H9 (cell line): ENCODE measurements at regions not wholly inside any gene's neighbourhood (a gene's known extent, or its start where the extent isn't known, plus 50 kb on each side); places are given as distances from the start of the nearest gene placed in this dataset.

Experiments
- DNase-seq: peaks from one replicate; pipeline ENCODE4 v3.0.0-alpha.2; 2017
- H2AFZ ChIP-seq: one replicate; pipeline ENCODE4 v1.6.1; 2013; ENCODE audit warnings: mild to moderate bottlenecking, low read length, control low read depth, moderate library complexity
- H2AK5ac ChIP-seq: 2 replicates; pipeline ENCODE4 v1.6.1; 2013; ENCODE audit warnings: low read length, control low read depth, mixed read lengths; ENCODE audit not compliant: insufficient read length
- H2BK120ac ChIP-seq: one replicate; pipeline ENCODE4 v1.6.1; 2013; ENCODE audit warnings: low read depth, mild to moderate bottlenecking, low read length, control low read depth, inconsistent platforms; ENCODE audit not compliant: poor library complexity, severe bottlenecking
- H2BK12ac ChIP-seq: 2 replicates; pipeline ENCODE4 v1.6.1; 2013; ENCODE audit warnings: low read length, control low read depth, mixed read lengths, low read depth; ENCODE audit not compliant: insufficient read length
- H2BK15ac ChIP-seq: 2 replicates; pipeline ENCODE4 v1.6.1; 2013; ENCODE audit warnings: low read depth, low read length, control low read depth
- H2BK20ac ChIP-seq: one replicate; pipeline ENCODE4 v1.6.1; 2013; ENCODE audit warnings: low read depth, mild to moderate bottlenecking, low read length, control low read depth, inconsistent platforms; ENCODE audit not compliant: poor library complexity, severe bottlenecking
- H2BK5ac ChIP-seq: 2 replicates; pipeline ENCODE4 v1.6.1; 2013; ENCODE audit warnings: low read length, control low read depth, mixed read lengths; ENCODE audit not compliant: insufficient read length
- H3K14ac ChIP-seq: 2 replicates; pipeline ENCODE4 v1.6.1; 2013; ENCODE audit warnings: low read length, control low read depth; ENCODE audit not compliant: insufficient read depth
- H3K18ac ChIP-seq: 2 replicates; pipeline ENCODE4 v1.6.1; 2013; ENCODE audit warnings: low read depth, mild to moderate bottlenecking, mixed read lengths, low read length, control low read depth; ENCODE audit not compliant: insufficient read length
- H3K23ac ChIP-seq: 2 replicates; pipeline ENCODE4 v1.6.1; 2013; ENCODE audit warnings: low read length, control low read depth, mixed read lengths, low read depth; ENCODE audit not compliant: insufficient read length
- H3K23me2 ChIP-seq: 2 replicates; pipeline ENCODE4 v1.6.1; 2013; ENCODE audit warnings: low read depth, mild to moderate bottlenecking, mixed read lengths, low read length, control low read depth; ENCODE audit not compliant: insufficient read length, poor library complexity, severe bottlenecking
- H3K27ac ChIP-seq: 2 replicates; pipeline ENCODE4 v1.5.1; 2013; ENCODE audit warnings: low read length, control low read depth, mixed read lengths, low read depth; ENCODE audit not compliant: insufficient read length
- H3K27me3 ChIP-seq: 2 replicates; pipeline ENCODE4 v1.6.1; 2013; ENCODE audit warnings: low read length, control low read depth, inconsistent platforms; ENCODE audit not compliant: insufficient read depth
- H3K4ac ChIP-seq: 2 replicates; pipeline ENCODE4 v1.6.1; 2013; ENCODE audit warnings: low read depth, mild to moderate bottlenecking, control low read depth, inconsistent platforms, low read length, moderate library complexity
- H3K4me1 ChIP-seq: 2 replicates; pipeline ENCODE4 v1.6.1; 2013; ENCODE audit warnings: low read length, control low read depth, inconsistent platforms; ENCODE audit not compliant: insufficient read depth
- H3K4me2 ChIP-seq: 2 replicates; pipeline ENCODE4 v1.6.1; 2013; ENCODE audit warnings: low read length, control low read depth, mixed read lengths; ENCODE audit not compliant: insufficient read length, insufficient read depth
- H3K56ac ChIP-seq: 2 replicates; pipeline ENCODE4 v1.6.1; 2013; ENCODE audit warnings: low read depth, mild to moderate bottlenecking, mixed read lengths, low read length, control low read depth; ENCODE audit not compliant: insufficient read length
- H3K79me1 ChIP-seq: 2 replicates; pipeline ENCODE4 v1.6.1; 2013; ENCODE audit warnings: low read depth, mild to moderate bottlenecking, moderate library complexity, low read length, control low read depth, inconsistent platforms; ENCODE audit not compliant: insufficient read depth, poor library complexity, severe bottlenecking
- H3K79me2 ChIP-seq: 2 replicates; pipeline ENCODE4 v1.6.1; 2013; ENCODE audit warnings: low read length, control low read depth, inconsistent platforms; ENCODE audit not compliant: insufficient read depth
- H3K9ac ChIP-seq: 2 replicates; pipeline ENCODE4 v1.6.1; 2013; ENCODE audit warnings: low read length, control low read depth, mixed read lengths; ENCODE audit not compliant: insufficient read length; ENCODE audit errors: extremely low read depth
- H3K9me3 ChIP-seq: one replicate; pipeline ENCODE4 v1.6.1; 2013; ENCODE audit warnings: low read depth, low read length, inconsistent platforms; ENCODE audit not compliant: control insufficient read depth
- H3T11ph ChIP-seq: one replicate; pipeline ENCODE4 v1.6.1; 2013; ENCODE audit warnings: mild to moderate bottlenecking, low read length, control low read depth, inconsistent platforms
- H4K20me1 ChIP-seq: one replicate; pipeline ENCODE4 v1.6.1; 2013; ENCODE audit not compliant: control insufficient read depth, insufficient read length, insufficient read depth
- H4K5ac ChIP-seq: 2 replicates; pipeline ENCODE4 v1.6.1; 2013; ENCODE audit warnings: low read depth, mild to moderate bottlenecking, mixed read lengths, low read length, control low read depth; ENCODE audit not compliant: insufficient read length
- H4K8ac ChIP-seq: replicated peaks from 2 replicates; pipeline ENCODE4 v1.6.1; 2013; ENCODE audit warnings: low read length, control low read depth, mixed read lengths, low read depth; ENCODE audit not compliant: insufficient read length
- H4K91ac ChIP-seq: 2 replicates; pipeline ENCODE4 v1.6.1; 2013; ENCODE audit warnings: low read depth, mild to moderate bottlenecking, moderate library complexity, mixed read lengths, low read length, control low read depth; ENCODE audit not compliant: insufficient read length
- H3K27ac Mint-ChIP-seq, 3 experiments: 2 replicates in 2 of 3; 3 replicates in 1 of 3; pipeline ENCODE4 v1.8.0; 2020 to 2021; ENCODE audit warnings: mixed read lengths in 3 of 3, mild to moderate bottlenecking in 1 of 3, moderate library complexity in 1 of 3
- H3K27me3 Mint-ChIP-seq: 2 replicates; pipeline ENCODE4 v1.8.0; 2021; ENCODE audit warnings: low read depth, mild to moderate bottlenecking, moderate library complexity, mixed read lengths
- H3K36me3 Mint-ChIP-seq, 3 experiments: 2 replicates in 2 of 3; 3 replicates in 1 of 3; pipeline ENCODE4 v1.8.0; 2020 to 2021; ENCODE audit warnings: low read depth in 3 of 3, mixed read lengths in 3 of 3; ENCODE audit not compliant: insufficient read depth in 1 of 3
- H3K4me1 Mint-ChIP-seq, 2 experiments: 2 replicates each; pipeline ENCODE4 v1.8.0; 2020; ENCODE audit warnings: mixed read lengths in 2 of 2
- H3K4me3 Mint-ChIP-seq, 2 experiments: 2 replicates in 1 of 2; 3 replicates in 1 of 2; pipeline ENCODE4 v1.8.0; 2020 to 2021; ENCODE audit warnings: mild to moderate bottlenecking in 2 of 2, mixed read lengths in 2 of 2, moderate library complexity in 1 of 2
- H3K9me3 Mint-ChIP-seq, 2 experiments: 2 replicates in 1 of 2; 3 replicates in 1 of 2; pipeline ENCODE4 v1.8.0; 2020; ENCODE audit warnings: mild to moderate bottlenecking in 2 of 2, mixed read lengths in 2 of 2, moderate library complexity in 1 of 2
- WGBS: extraction: QIAGEN DNeasy Blood & Tissue Kit; methylation state at CpG from one replicate; pipeline ENCODE4 v1.1.7; 2013; ENCODE audit warnings: missing lambda C conversion rate, low lambda C conversion rate, mixed read lengths; ENCODE audit not compliant: insufficient read length; ENCODE audit errors: extremely low coverage; 5-methylcytosine and 5-hydroxymethylcytosine counted together
- TF ChIP-seq, protein P1 (sequence below): fragments of 200-600 bp; sonication (generic); conservative IDR thresholded peaks from 3 replicates; pipeline ENCODE4 v1.8.0; 2021; ENCODE audit warnings: antibody characterized with exemption, mild to moderate bottlenecking

DNA sequence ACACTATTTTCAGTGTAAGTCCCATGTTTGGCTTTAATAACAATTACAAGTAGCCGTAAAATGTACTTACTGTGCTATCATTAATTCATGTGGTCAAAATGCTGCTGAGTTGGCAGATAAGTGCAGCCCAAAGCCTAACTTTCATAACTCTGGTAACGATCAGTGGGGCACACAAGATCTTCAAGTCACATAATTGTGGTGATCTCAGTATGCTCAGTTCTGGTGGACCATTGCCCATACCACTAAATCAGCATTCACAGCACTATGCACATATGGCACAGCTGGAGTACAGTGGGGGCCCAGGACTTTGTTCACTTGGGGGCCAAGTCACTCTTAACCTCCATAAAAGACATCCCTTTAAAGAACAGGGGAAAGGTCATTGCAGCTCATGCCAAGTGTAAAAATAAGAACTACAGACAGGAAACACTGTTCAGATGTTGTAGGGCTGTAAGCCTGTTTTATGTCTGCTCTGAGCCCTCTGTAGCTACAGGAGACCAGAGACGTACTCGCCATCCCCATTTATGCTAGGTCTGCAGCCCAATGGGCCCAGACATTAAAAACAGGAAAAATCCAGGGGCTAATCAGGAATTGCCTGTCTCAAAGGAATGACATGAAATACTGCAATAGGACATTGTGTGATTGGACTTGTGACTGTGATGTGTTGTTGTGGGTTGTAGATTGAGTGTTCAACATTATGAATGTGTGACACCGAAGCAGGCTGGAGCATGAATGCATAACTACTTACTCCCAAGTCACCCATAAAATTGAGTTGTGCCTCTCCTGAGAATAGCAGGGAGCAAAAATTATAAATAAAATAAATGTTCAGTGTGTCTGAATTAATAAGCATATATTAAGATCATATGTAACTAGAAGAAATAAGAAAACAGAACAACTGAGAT, 282.5 kb upstream of the EPHA3 start:
- no peaks in the 10 kb centered on the region for H3K9me3 Mint-ChIP-seq
- Histone ChIP-seq H2BK15ac (no peak overlapping the region), H3K14ac (no peak overlapping the region), H3K27me3 (no peaks in the 10 kb centered on the region), H2BK120ac (no peak overlapping the region), H3K79me2 (no peaks in the 10 kb centered on the region), H3K79me1 (no peaks in the 10 kb centered on the region), H2AFZ (no peak overlapping the region), H3T11ph (no peak overlapping the region), H4K5ac (no peak overlapping the region), H2BK20ac (no peak overlapping the region), H2BK12ac (no peak overlapping the region), H4K20me1 (no peaks in the 10 kb centered on the region), H2AK5ac (no peak overlapping the region), H3K4me2 (no peak overlapping the region), H3K4ac (no peak overlapping the region), H3K9me3 (no peaks in the 10 kb centered on the region), H4K91ac (no peak overlapping the region), H3K9ac (no peak overlapping the region), H3K4me1 (no peaks in the 10 kb centered on the region), H3K23ac (no peak overlapping the region), H4K8ac (no peak overlapping the region), H3K27ac (no peak overlapping the region), H2BK5ac (no peak overlapping the region), H3K23me2 (no peaks in the 10 kb centered on the region), H3K56ac (no peak overlapping the region), H3K18ac (no peak overlapping the region)
- H3K27me3 Mint-ChIP-seq = no peaks in the 10 kb centered on the region
- no peak overlapping the region for H3K27ac Mint-ChIP-seq
- H3K4me3 Mint-ChIP-seq = no peak overlapping the region
- no peaks in the 10 kb centered on the region for H3K36me3 Mint-ChIP-seq
- WGBS = no CpG with 5 or more reads among the region's 5 CpGs
- peaks cover 0 to 2% of the 10 kb centered on the region in 2 experiments; a peak in 1 of 4 replicates for H3K4me1 Mint-ChIP-seq
- TF ChIP-seq, protein P1, sequence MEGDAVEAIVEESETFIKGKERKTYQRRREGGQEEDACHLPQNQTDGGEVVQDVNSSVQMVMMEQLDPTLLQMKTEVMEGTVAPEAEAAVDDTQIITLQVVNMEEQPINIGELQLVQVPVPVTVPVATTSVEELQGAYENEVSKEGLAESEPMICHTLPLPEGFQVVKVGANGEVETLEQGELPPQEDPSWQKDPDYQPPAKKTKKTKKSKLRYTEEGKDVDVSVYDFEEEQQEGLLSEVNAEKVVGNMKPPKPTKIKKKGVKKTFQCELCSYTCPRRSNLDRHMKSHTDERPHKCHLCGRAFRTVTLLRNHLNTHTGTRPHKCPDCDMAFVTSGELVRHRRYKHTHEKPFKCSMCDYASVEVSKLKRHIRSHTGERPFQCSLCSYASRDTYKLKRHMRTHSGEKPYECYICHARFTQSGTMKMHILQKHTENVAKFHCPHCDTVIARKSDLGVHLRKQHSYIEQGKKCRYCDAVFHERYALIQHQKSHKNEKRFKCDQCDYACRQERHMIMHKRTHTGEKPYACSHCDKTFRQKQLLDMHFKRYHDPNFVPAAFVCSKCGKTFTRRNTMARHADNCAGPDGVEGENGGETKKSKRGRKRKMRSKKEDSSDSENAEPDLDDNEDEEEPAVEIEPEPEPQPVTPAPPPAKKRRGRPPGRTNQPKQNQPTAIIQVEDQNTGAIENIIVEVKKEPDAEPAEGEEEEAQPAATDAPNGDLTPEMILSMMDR = no peak
- DNase-seq = no peak
